HepG2 (cell line): ENCODE measurements at regions not wholly inside any gene's neighbourhood (a gene's known extent, or its start where the extent isn't known, plus 50 kb on each side); places are given as distances from the start of the nearest gene placed in this dataset.

ENCODE experiments used
- BRF2 ChIP-seq: sonication (generic); formaldehyde crosslinking; IDR thresholded peaks from 2 replicates; pipeline ENCODE4 v1.8.1; 2022; ENCODE audit warnings: mild to moderate bottlenecking, missing genetic modification reagents
- FOXO4 ChIP-seq: sonication (generic); formaldehyde crosslinking; conservative IDR thresholded peaks from 2 replicates; pipeline ENCODE4 v1.8.1; 2023; ENCODE audit warnings: missing genetic modification reagents
- POLR2A ChIP-seq, 2 experiments: IDR thresholded peaks; 2 replicates each; pipeline ENCODE4 v1.6.1; 2011; ENCODE audit warnings: low read depth in 2 of 2, low read length in 2 of 2, mild to moderate bottlenecking in 1 of 2, moderate library complexity in 1 of 2; ENCODE audit not compliant: insufficient read depth in 1 of 2
- SUZ12 ChIP-seq: fragments of 150-350 bp; IDR thresholded peaks from 2 replicates; pipeline ENCODE4 v1.6.1; 2014; ENCODE audit warnings: low read depth, low read length
- TAF1 ChIP-seq: sonication (generic); formaldehyde crosslinking; IDR thresholded peaks from 2 replicates; pipeline ENCODE4 v1.4.0; 2020; ENCODE audit warnings: missing genetic modification reagents
- USF2 ChIP-seq, 2 experiments: sonication (generic) in 1 of 2; formaldehyde crosslinking in 1 of 2; IDR thresholded peaks; 2 replicates each; pipeline versions ENCODE4 v1.5.1 to v1.6.1; 2011 to 2020; ENCODE audit warnings: borderline replicate concordance in 1 of 2, low read depth in 1 of 2, low read length in 1 of 2, mild to moderate bottlenecking in 1 of 2, missing genetic modification reagents in 1 of 2, moderate library complexity in 1 of 2
- ZNF777 ChIP-seq: sonication (generic); formaldehyde crosslinking; IDR thresholded peaks from 2 replicates; pipeline ENCODE4 v1.4.0; 2020; ENCODE audit warnings: missing genetic modification reagents

- TF ChIP-seq SUZ12: no peak
- no peak for TF ChIP-seq ZNF777 (CRISPR knock-in tag)
- TF ChIP-seq TAF1: no peak
- TF ChIP-seq FOXO4 (CRISPR knock-in tag): no peak
- no peak for TF ChIP-seq USF2 (IDR thresholded peaks at IDR 0.05; ENCODE audit: low read depth, low read length)
- TF ChIP-seq USF2 (CRISPR knock-in tag; IDR thresholded peaks at IDR 0.05; ENCODE audit: borderline replicate concordance): no peak
- TF ChIP-seq POLR2A (IDR thresholded peaks at IDR 0.05; ENCODE audit: insufficient read depth in 1 of 2, low read depth in 2 of 2, low read length in 2 of 2): no peak
- TF ChIP-seq BRF2 (CRISPR knock-in tag): no peak
Observed at GRCh38 chr3:159852821-159853505, 135.7 kb upstream of the IL12A start.
